Right atrium auricular region (tissue), 2 donors: ENCODE measurements at regions not wholly inside any gene's neighbourhood (a gene's known extent, or its start where the extent isn't known, plus 50 kb on each side); places are given as distances from the start of the nearest gene placed in this dataset.

Source experiments
- DNase-seq: peaks from one replicate; pipeline ENCODE4 v3.0.0-alpha.2; 2019; ENCODE audit warnings: low spot score
- H3K27ac ChIP-seq, 2 donors: fragments of 200-600 bp; sonication (generic); 1 replicate in 1 of 2; 2 replicates in 1 of 2; pipeline ENCODE4 v1.5.1; 2016 to 2019
- H3K27me3 ChIP-seq, 2 donors: fragments of 200-600 bp; sonication (generic); one replicate each; pipeline versions ENCODE4 v1.5.1 to v1.6.0; 2017 to 2019
- H3K36me3 ChIP-seq: fragments of 200-600 bp; sonication (generic); one replicate; pipeline ENCODE4 v1.5.1; 2016
- H3K4me1 ChIP-seq, 2 donors: fragments of 200-600 bp; sonication (generic); one replicate each; pipeline versions ENCODE4 v1.5.1 to v1.6.0; 2017 to 2019
- H3K4me3 ChIP-seq, 2 donors: fragments of 200-600 bp; sonication (generic); 1 replicate in 1 of 2; 2 replicates in 1 of 2; pipeline ENCODE4 v1.5.1; 2017 to 2019; ENCODE audit warnings: mild to moderate bottlenecking in 1 of 2, moderate library complexity in 1 of 2
- H3K9me3 ChIP-seq, 2 donors: fragments of 200-600 bp; sonication (generic); one replicate each; pipeline ENCODE4 v1.5.1; 2019
- TF ChIP-seq, protein P1 (sequence below), 2 donors: fragments of 200-600 bp; sonication (generic); IDR thresholded peaks; one replicate each; pipeline ENCODE4 v1.5.1; 2019; ENCODE audit warnings: antibody characterized with exemption in 2 of 2

DNA sequence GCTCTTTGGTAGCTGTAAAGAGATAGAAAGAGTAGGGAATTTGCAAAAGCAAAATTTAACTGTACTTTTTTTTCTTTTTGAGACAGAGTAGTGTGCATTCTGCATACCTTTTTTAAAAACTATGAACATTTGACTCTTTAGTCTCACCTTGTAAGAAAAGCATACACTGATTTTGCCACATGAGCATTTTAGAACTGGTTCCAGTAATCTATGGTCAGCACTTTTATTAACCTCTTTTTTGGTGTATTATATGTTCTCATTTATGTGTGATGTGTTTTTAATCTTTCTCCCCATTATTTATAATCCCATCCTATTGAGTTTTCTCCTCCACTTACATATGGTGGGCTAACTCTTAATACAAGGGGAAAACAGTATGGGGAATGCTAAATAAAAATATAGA, 1111.4 kb downstream of the FLRT2 start:
- Histone ChIP-seq H3K27ac (no peak overlapping the region), H3K9me3 (no peaks in the 10 kb centered on the region), H3K4me3 (no peak overlapping the region), H3K4me1 (no peaks in the 10 kb centered on the region), H3K36me3 (no peaks in the 10 kb centered on the region), H3K27me3 (no peaks in the 10 kb centered on the region)
- DNase-seq = no peak
- TF ChIP-seq, protein P1, sequence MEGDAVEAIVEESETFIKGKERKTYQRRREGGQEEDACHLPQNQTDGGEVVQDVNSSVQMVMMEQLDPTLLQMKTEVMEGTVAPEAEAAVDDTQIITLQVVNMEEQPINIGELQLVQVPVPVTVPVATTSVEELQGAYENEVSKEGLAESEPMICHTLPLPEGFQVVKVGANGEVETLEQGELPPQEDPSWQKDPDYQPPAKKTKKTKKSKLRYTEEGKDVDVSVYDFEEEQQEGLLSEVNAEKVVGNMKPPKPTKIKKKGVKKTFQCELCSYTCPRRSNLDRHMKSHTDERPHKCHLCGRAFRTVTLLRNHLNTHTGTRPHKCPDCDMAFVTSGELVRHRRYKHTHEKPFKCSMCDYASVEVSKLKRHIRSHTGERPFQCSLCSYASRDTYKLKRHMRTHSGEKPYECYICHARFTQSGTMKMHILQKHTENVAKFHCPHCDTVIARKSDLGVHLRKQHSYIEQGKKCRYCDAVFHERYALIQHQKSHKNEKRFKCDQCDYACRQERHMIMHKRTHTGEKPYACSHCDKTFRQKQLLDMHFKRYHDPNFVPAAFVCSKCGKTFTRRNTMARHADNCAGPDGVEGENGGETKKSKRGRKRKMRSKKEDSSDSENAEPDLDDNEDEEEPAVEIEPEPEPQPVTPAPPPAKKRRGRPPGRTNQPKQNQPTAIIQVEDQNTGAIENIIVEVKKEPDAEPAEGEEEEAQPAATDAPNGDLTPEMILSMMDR (IDR thresholded peaks at IDR 0.05) = no peak

DNA sequence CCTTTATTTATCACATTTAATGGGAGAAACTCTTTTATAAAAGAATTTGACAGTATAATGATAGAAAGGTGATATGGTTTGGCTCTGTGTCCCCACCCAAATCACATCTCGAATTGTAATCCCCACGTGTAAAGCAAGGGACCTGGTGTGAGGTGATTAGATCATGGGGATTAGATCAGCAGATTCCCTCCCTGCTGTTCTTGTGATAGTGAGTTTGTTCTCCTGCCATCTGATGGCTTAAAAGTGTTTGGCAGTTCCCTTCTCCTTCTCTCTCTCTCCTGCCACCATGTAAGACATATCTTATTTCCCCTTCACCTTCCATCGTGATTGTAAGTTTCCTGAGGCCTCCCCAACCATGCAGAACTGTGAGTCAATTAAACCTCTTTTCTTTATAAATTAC, 1110.3 kb downstream of the FLRT2 start:
- Histone ChIP-seq H3K9me3 (no peaks in the 10 kb centered on the region), H3K27me3 (no peaks in the 10 kb centered on the region), H3K27ac (no peak overlapping the region), H3K4me1 (no peaks in the 10 kb centered on the region), H3K4me3 (no peak overlapping the region), H3K36me3 (no peaks in the 10 kb centered on the region)
- DNase-seq = no peak
- TF ChIP-seq, protein P1 (IDR thresholded peaks at IDR 0.05) = no peak

DNA sequence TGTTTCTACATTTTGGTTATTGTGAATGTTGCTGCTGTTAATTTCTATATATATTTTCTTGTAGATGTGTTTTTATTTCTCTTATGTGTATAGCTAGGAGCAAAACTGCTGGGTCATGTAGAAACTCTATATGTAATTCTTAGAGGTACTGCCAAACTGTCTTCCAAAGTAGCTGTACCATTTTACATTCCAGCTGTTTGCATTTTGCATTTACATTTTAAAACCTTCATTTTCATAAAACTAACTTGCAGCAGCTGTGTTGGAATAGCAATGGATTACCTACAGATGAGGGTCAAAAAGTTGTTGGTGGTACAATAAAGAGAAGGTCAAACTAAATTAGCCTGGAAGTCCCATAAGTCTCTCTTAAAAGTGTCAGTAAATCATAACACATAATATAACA, 1109.7 kb downstream of the FLRT2 start:
- TF ChIP-seq, protein P1 (IDR thresholded peaks at IDR 0.05) = no peak
- H3K9me3 ChIP-seq = no peaks in the 10 kb centered on the region

DNA sequence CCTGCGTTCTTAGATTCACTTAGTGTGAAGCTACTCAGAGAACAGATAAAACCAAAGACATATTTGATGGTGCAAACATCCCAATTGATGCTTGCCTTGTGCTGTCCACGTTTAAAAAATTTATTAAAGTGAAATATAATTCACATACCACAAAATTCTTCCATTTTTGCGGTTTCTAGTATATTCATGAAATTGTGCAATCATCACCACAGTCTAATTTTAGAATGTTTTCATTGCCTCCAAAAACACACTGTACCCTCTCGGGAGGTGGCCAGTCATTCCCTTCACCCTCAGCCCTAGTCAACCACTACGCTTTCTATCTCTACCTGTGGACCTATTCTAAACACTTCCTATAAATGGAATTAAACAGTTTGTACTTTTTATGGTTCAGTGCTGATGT, 1109.2 kb downstream of the FLRT2 start:
- Histone ChIP-seq H3K36me3 (no peaks in the 10 kb centered on the region), H3K4me3 (no peak overlapping the region), H3K27me3 (no peaks in the 10 kb centered on the region), H3K4me1 (no peaks in the 10 kb centered on the region), H3K27ac (no peak overlapping the region), H3K9me3 (no peaks in the 10 kb centered on the region)
- TF ChIP-seq, protein P1 (IDR thresholded peaks at IDR 0.05) = no peak
- DNase-seq = no peak

More for the DNA sequence above, 1109.7 kb downstream of the FLRT2 start:
- no peaks in the 10 kb centered on the region for H3K4me1 ChIP-seq
- no peaks in the 10 kb centered on the region for H3K27me3 ChIP-seq
- H3K4me3 ChIP-seq = no peak overlapping the region
- H3K27ac ChIP-seq = no peak overlapping the region
- DNase-seq = no peak
- no peaks in the 10 kb centered on the region for H3K36me3 ChIP-seq

DNA sequence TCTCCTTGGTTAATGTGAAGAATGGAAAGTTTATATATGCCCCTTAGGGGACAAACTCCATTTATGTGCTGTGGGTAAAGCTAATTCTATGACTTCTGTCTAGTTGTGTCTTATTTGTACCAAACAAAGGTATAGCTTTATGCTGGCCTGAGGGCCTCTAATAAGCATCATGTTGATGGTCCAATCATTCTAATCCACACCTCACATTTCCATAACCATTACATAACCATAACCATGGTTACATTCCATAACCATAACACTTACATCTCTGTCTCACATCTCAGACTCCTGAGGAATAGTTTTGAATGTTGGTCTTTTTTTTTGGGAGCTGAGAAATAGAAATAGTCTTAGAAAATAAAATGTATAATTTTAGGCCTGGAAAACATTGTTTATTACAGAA, 1097.1 kb downstream of the FLRT2 start:
- Histone ChIP-seq H3K4me1 (no peaks in the 10 kb centered on the region), H3K9me3 (no peaks in the 10 kb centered on the region), H3K4me3 (no peak overlapping the region), H3K27ac (no peak overlapping the region), H3K36me3 (no peaks in the 10 kb centered on the region), H3K27me3 (no peaks in the 10 kb centered on the region)
- TF ChIP-seq, protein P1 (IDR thresholded peaks at IDR 0.05) = no peak
- DNase-seq = no peak

DNA sequence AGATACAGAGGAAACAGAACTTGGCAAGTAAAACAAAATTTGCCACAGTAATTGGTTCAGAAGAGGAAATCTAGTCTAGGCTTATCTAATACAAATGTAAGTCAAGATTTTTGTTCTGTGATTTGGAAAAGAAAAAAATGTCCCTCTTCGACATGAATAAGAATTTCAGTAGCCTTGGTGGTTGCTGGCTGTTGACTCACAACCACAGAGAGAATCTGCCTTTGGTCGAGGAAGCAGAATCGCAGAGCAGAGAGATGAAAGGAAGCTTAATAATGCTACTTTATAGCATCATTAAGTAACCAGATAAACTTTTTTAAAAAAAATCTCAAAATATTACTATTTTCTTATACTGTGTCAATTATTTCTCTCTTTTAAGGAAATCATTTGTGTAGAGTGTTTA, 1096.6 kb downstream of the FLRT2 start:
- TF ChIP-seq, protein P1 (IDR thresholded peaks at IDR 0.05) = no peak
- H3K4me1 ChIP-seq = no peaks in the 10 kb centered on the region
- no peak overlapping the region for H3K4me3 ChIP-seq
- H3K9me3 ChIP-seq = no peaks in the 10 kb centered on the region
- no peaks in the 10 kb centered on the region for H3K27me3 ChIP-seq
- no peaks in the 10 kb centered on the region for H3K36me3 ChIP-seq
- DNase-seq = no peak
- H3K27ac ChIP-seq = no peak overlapping the region
